LNCAP (cell line): ENCODE measurements at regions not wholly inside any gene's neighbourhood (a gene's known extent, or its start where the extent isn't known, plus 50 kb on each side); places are given as distances from the start of the nearest gene placed in this dataset.

Experiments used
- TF ChIP-seq, protein P1 (sequence below): fragments of 450-650 bp; IDR thresholded peaks from 2 replicates; pipeline ENCODE4 v1.5.1; 2017; ENCODE audit warnings: mild to moderate bottlenecking

- TF ChIP-seq, protein P1, sequence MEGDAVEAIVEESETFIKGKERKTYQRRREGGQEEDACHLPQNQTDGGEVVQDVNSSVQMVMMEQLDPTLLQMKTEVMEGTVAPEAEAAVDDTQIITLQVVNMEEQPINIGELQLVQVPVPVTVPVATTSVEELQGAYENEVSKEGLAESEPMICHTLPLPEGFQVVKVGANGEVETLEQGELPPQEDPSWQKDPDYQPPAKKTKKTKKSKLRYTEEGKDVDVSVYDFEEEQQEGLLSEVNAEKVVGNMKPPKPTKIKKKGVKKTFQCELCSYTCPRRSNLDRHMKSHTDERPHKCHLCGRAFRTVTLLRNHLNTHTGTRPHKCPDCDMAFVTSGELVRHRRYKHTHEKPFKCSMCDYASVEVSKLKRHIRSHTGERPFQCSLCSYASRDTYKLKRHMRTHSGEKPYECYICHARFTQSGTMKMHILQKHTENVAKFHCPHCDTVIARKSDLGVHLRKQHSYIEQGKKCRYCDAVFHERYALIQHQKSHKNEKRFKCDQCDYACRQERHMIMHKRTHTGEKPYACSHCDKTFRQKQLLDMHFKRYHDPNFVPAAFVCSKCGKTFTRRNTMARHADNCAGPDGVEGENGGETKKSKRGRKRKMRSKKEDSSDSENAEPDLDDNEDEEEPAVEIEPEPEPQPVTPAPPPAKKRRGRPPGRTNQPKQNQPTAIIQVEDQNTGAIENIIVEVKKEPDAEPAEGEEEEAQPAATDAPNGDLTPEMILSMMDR, result no peak
Measured at GRCh38 chr9:631596-631995, 209.9 kb upstream of the DMRT1 start.

DNA sequence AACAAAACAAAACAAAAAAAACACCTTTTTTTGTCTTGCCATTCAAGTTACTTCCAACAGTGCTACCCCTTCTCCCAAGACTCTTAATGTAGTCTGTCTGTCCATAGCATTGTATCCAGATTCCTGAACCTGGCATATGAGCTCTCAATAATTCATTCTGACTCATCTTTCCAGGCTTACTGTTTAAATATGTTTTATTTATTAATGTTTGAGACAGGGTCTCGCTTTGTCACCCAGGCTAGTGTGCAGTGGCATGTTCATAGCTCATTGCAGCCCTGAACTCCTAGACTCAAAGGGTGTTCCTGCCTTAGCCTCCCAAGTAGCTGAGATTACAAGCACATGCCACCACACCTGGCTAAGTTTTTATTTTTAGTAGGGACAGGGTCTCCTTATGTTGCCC is 208.0 kb upstream of the DMRT1 start:
- TF ChIP-seq, protein P1, result no peak

DNA sequence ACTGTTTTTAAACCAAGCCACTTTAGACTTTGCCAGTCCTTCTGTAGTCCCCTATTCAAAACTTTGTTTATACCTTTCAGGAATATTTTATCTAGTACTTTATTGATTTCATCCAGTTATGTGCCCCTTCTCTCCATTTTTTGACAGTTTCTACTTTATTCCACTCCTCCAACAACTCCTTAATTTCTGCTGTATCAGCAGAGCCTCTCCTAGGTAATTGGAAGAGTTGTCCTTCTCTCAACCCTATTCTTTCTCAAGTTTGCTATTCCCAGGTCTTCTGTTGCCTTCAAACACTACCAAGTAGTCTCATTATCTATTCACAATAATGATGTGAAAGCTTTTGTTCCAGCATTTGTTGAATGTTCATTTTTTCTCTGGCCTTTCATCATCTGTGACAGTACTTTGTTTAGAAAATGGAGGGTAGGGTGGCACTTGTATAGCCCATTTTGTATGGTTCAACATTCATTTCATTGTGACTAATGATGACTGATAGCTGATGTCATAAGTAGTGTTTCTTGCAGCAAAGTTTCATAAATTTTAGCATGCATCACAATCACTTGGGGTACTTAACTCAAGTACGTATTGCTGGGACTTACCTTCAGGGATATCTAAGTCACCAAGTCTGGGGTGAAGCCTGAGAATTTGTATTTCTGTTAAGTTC is 204.4 kb upstream of the DMRT1 start:
- TF ChIP-seq, protein P1, result no peak

DNA sequence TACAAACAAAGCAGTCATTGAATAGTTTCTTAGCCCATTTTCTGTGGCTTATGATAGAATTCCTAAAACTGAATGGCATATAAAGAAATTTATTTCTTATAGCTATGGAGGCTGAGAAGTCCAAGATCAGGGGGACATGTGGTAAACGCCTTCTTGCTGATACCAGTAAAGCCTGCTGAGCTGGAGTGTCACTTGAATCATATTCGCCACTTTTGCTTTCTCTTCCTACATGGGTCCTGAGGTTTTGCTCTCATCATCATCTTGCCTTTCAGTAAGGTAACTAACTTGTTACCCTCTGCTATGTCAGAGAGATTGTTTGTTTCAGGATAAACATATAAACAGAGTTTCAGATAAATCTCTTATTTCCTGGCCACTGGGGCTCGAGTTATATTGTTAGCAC is 203.3 kb upstream of the DMRT1 start:
- TF ChIP-seq, protein P1, result no peak

DNA sequence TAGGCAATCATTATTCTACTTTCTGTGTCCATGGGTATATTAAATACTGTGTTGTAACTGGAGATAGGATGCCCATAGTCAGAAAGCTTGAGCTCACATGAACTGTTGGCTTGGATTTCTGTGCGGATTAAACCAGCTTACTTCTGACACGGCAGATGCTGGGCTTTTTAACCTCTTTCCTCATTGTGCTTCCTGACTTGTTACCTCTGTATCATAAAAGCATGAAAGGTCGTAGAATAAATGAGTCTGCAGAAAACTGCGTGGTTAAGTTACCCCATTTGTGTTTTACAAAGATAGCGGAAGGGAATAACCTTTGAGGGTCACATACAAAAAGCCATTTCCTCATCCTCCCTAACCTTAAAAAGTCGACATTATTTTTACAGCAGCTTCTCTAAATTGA is 199.5 kb upstream of the DMRT1 start:
- TF ChIP-seq, protein P1, result no peak

GRCh38 chr9:643966-644365 is 197.5 kb upstream of the DMRT1 start:
- TF ChIP-seq, protein P1, result no peak

DNA sequence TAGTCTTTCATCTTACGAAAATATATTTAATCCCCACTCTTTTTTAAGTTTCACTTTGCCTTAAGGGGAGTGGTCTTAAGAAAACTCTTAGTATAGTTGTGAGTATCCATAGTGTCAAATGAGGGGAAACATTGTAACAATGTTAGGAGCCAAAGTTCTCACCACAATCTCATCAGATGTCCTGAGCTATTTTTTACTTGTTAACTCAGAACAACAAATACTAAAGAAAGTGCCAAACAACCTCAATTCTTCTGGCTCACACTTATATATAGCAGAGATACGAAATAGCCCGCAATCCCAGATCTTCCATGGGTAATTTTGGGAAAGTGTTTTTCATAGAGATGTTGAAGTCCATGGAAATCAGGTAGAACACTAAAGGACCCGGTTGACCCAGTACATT is 194.0 kb upstream of the DMRT1 start:
- TF ChIP-seq, protein P1, result no peak
